Upper lobe of right lung (tissue), 1 donor: ENCODE measurements at regions not wholly inside any gene's neighbourhood (a gene's known extent, or its start where the extent isn't known, plus 50 kb on each side); places are given as distances from the start of the nearest gene placed in this dataset.

ENCODE experiments used
- ATAC-seq: fragments of 200-7000 bp; cut with Tn5 transposase; one replicate; pipeline ENCODE4 v1.9.1; 2020; ENCODE audit warnings: mild to moderate bottlenecking, moderate library complexity
- DNase-seq: peaks from one replicate; pipeline ENCODE4 v3.0.0-alpha.2; 2020
- H3K27ac ChIP-seq: fragments of 200-600 bp; one replicate; pipeline ENCODE4 v1.8.0; 2022
- H3K27me3 ChIP-seq: fragments of 200-600 bp; one replicate; pipeline ENCODE4 v1.8.0; 2022; ENCODE audit warnings: mild to moderate bottlenecking
- H3K36me3 ChIP-seq: fragments of 200-600 bp; one replicate; pipeline ENCODE4 v1.8.0; 2022
- H3K4me1 ChIP-seq: fragments of 200-600 bp; one replicate; pipeline ENCODE4 v1.8.0; 2022
- H3K4me3 ChIP-seq: fragments of 200-600 bp; one replicate; pipeline ENCODE4 v1.8.0; 2022; ENCODE audit warnings: mild to moderate bottlenecking
- H3K9me3 ChIP-seq: fragments of 200-600 bp; one replicate; pipeline ENCODE4 v1.8.0; 2022
- CTCF ChIP-seq: fragments of 200-600 bp; IDR thresholded peaks from one replicate; pipeline ENCODE4 v1.8.0; 2022; ENCODE audit warnings: antibody characterized with exemption
- intact Hi-C: fragments of 100-400 bp; cut with DNase I; formaldehyde crosslinking; loops from one replicate; pipeline ENCODE4 v1.11.0; 2022
- donor health status: DM: no; HTN: yes; CAD: no; lungs with severe emphysema.

- DNase-seq: no peak
- H3K4me1 ChIP-seq: no peaks in the 10 kb centered on the region
- TF ChIP-seq CTCF: no peak
Observed at GRCh38 chr3:124664804-124665203, 65.4 kb upstream of the UMPS start.

GRCh38 chr3:124666067-124666466 lies 64.2 kb upstream of the UMPS start:
- intact Hi-C loops: no loop called here
- no peak overlapping the region for H3K4me3 ChIP-seq
- peaks cover 4% of the 10 kb centered on the region for H3K36me3 ChIP-seq
- H3K4me1 ChIP-seq: no peaks in the 10 kb centered on the region
- no peaks in the 10 kb centered on the region for H3K27me3 ChIP-seq
- no peak overlapping the region for H3K27ac ChIP-seq
- ATAC-seq (no peak), DNase-seq (no peak)
- H3K9me3 ChIP-seq: no peaks in the 10 kb centered on the region
- TF ChIP-seq CTCF: no peak

More at GRCh38 chr3:124664804-124665203, 65.4 kb upstream of the UMPS start:
- Histone ChIP-seq H3K9me3 (no peaks in the 10 kb centered on the region), H3K4me3 (no peak overlapping the region), H3K36me3 (peaks cover 4% of the 10 kb centered on the region), H3K27me3 (no peaks in the 10 kb centered on the region), H3K27ac (no peak overlapping the region)
- intact Hi-C loops: no loop called here
- no peak for ATAC-seq

GRCh38 chr3:124669470-124669869 lies 60.8 kb upstream of the UMPS start:
- Histone ChIP-seq H3K4me3 (no peak overlapping the region), H3K27me3 (no peaks in the 10 kb centered on the region), H3K9me3 (no peaks in the 10 kb centered on the region), H3K36me3 (peaks cover 20% of the 10 kb centered on the region), H3K27ac (no peak overlapping the region), H3K4me1 (no peaks in the 10 kb centered on the region)
- TF ChIP-seq CTCF: no peak
- intact Hi-C loops: no loop called here
- ATAC-seq: no peak
- DNase-seq: no peak

DNA sequence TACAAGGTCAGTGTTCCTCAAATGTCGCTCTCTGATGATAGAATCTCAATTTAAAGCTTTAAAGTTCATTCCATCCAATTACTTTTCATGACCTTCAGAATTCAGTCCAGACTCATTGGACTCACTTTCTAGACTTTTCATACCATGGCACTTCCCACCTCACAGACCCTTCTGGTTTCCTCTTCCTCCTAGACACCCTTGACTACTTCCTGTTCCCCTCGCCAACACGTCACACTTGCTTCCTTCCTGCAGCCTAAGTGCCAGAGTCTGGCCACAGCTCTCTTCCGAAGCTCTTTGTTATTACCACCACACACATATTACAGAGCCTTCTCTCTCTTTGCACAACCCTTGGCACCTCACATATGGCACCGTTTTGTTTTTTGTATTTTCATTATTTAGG lies 59.1 kb upstream of the UMPS start:
- DNase-seq (no peak), ATAC-seq (peak; percentile 46)
- TF ChIP-seq CTCF: no peak
- no peaks in the 10 kb centered on the region for H3K9me3 ChIP-seq
- intact Hi-C loops: no loop called here
- no peaks in the 10 kb centered on the region for H3K4me1 ChIP-seq
- H3K4me3 ChIP-seq: no peak overlapping the region
- no peaks in the 10 kb centered on the region for H3K27me3 ChIP-seq
- H3K27ac ChIP-seq: no peak overlapping the region
- H3K36me3 ChIP-seq: peaks cover 27% of the 10 kb centered on the region

- Histone ChIP-seq H3K36me3 (peaks cover 23% of the 10 kb centered on the region), H3K9me3 (no peaks in the 10 kb centered on the region), H3K4me3 (no peak overlapping the region), H3K27ac (no peak overlapping the region), H3K4me1 (no peaks in the 10 kb centered on the region), H3K27me3 (no peaks in the 10 kb centered on the region)
- DNase-seq (no peak), ATAC-seq (no peak)
- intact Hi-C loops: no loop called here
- TF ChIP-seq CTCF: no peak
Observed at GRCh38 chr3:124674336-124674735, 55.9 kb upstream of the UMPS start.

DNA sequence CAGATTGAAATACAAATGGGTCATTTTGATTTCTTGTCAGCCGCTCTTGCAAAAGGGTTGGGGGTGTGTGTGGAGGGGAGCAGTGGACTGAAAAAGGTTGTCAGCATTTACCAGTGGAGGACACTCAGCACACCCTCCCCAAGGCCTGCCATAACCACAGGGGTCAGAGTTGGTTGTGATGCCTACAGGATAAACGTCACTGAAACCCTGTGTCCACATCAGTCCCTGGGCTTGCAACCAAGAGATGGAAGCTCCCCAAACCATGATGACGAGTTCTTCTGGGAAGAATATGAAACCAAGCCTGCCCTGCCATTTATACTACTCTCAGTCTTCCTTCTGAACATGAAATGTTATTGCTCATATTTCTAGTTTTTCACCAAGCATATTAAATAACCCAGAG lies 54.0 kb upstream of the UMPS start:
- ATAC-seq (no peak), DNase-seq (no peak)
- Histone ChIP-seq H3K9me3 (no peaks in the 10 kb centered on the region), H3K27ac (no peak overlapping the region), H3K27me3 (no peaks in the 10 kb centered on the region), H3K36me3 (peaks cover 23% of the 10 kb centered on the region), H3K4me3 (no peak overlapping the region), H3K4me1 (no peaks in the 10 kb centered on the region)
- no peak for TF ChIP-seq CTCF
- intact Hi-C loops: no loop called here
